ENCODE measurements at regions not wholly inside any gene's neighbourhood (a gene's known extent, or its start where the extent isn't known, plus 50 kb on each side); places are given as distances from the start of the nearest gene placed in this dataset.

DNA sequence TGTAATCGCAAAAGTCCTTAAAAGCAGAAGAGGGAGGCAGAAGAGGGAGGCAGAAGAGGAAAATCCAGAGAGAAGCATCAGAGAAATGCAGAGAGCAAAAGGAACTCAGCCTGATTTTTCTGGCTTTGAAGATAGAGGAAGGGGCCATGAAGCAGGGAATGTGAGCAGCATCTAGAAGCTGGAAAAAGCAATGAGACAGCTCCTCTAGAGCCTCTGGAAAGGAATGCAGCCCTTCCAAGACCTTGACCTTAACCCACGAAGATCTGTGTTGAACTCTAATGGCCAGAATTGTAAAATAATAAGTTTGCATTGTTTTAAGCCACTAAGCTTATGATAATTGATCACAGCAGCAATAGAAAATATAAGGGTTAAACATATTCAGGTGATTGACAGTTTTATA is 159.6 kb downstream of the ATPSCKMT start:
- 66% methylated on average over 2 of the region's 2 CpGs for WGBS, 2 donors (ENCODE audit: low coverage in 1 of 2)
- no peak for TF ChIP-seq POLR2A (IDR thresholded peaks at IDR 0.05)
- no peak for ATAC-seq

DNA sequence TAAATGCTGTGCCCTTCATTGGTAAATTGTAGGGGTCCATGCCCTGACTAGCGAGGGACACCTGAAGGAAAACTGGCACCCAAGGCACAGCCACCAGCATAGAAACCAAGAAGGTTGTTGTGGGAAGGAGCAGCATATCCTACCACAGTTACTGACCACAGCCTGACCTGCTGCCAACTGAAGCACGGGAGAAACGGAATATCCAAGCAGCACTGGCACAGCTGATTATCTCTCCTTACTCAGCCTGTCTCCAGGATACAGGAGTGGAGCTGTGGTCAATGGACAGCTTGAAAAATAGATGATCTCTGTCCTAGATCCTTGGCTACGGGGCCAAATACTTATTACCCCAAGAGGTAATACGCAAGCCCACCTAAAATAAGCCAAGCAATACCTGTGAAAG is 164.5 kb downstream of the ATPSCKMT start:
- Histone ChIP-seq H3K9me3 (peaks cover 0 to 14% (median 0%) of the 10 kb centered on the region in 3 donors), H3K27ac (no peak overlapping the region), H3K4me1 (no peaks in the 10 kb centered on the region), H3K27me3 (no peaks in the 10 kb centered on the region), H3K36me3 (no peaks in the 10 kb centered on the region), H3K4me3 (no peak overlapping the region)
- 75 to 100% methylated on average over 1 to 5 of the region's 5 CpGs for WGBS, 2 donors (ENCODE audit: low coverage in 1 of 2)
- TF ChIP-seq, protein P1, sequence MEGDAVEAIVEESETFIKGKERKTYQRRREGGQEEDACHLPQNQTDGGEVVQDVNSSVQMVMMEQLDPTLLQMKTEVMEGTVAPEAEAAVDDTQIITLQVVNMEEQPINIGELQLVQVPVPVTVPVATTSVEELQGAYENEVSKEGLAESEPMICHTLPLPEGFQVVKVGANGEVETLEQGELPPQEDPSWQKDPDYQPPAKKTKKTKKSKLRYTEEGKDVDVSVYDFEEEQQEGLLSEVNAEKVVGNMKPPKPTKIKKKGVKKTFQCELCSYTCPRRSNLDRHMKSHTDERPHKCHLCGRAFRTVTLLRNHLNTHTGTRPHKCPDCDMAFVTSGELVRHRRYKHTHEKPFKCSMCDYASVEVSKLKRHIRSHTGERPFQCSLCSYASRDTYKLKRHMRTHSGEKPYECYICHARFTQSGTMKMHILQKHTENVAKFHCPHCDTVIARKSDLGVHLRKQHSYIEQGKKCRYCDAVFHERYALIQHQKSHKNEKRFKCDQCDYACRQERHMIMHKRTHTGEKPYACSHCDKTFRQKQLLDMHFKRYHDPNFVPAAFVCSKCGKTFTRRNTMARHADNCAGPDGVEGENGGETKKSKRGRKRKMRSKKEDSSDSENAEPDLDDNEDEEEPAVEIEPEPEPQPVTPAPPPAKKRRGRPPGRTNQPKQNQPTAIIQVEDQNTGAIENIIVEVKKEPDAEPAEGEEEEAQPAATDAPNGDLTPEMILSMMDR (IDR thresholded peaks at IDR 0.05): no peak
- no peak for TF ChIP-seq EP300 (IDR thresholded peaks at IDR 0.05)
- ATAC-seq: no peak

More for the DNA sequence above, 159.6 kb downstream of the ATPSCKMT start:
- no peaks in the 10 kb centered on the region for H3K36me3 ChIP-seq
- H3K27me3 ChIP-seq: no peaks in the 10 kb centered on the region
- no peak overlapping the region for H3K27ac ChIP-seq
- peaks cover 0 to 23% (median 0%) of the 10 kb centered on the region in 3 donors for H3K9me3 ChIP-seq
- no peaks in the 10 kb centered on the region for H3K4me1 ChIP-seq
- H3K4me3 ChIP-seq: no peak overlapping the region

DNA sequence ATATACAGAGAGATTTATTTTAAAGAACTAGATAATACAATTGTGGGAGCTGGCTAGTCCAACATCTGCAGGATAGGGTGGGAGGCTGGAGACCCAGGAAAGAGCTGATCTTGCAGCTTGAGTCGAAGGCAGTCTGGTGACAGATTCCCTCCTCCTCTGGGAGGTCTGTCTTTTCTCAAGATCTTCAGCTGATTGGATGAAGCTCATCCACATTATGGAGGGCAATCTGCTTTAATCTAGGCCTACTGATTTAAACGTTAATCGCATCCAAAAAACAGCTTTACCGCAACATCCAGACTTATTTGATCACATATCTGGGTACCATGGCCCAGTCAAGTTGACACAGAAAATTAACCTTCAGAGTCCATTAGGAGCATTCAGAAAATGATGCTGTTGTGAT is 168.1 kb downstream of the ATPSCKMT start:
- Histone ChIP-seq H3K9me3 (no peaks in the 10 kb centered on the region), H3K27ac (no peak overlapping the region), H3K4me3 (no peak overlapping the region), H3K36me3 (no peaks in the 10 kb centered on the region), H3K4me1 (no peaks in the 10 kb centered on the region), H3K27me3 (no peaks in the 10 kb centered on the region)
- TF ChIP-seq EP300 (IDR thresholded peaks at IDR 0.05) (no peak), POLR2AphosphoS5 (IDR thresholded peaks at IDR 0.05) (no peak), POLR2A (IDR thresholded peaks at IDR 0.05) (no peak)
- TF ChIP-seq, protein P1 (IDR thresholded peaks at IDR 0.05): no peak
- no peak for ATAC-seq
- WGBS, 2 donors (ENCODE audit: low coverage in 1 of 2): 73% methylated on average over 3 to 4 of the region's 4 CpGs

DNA sequence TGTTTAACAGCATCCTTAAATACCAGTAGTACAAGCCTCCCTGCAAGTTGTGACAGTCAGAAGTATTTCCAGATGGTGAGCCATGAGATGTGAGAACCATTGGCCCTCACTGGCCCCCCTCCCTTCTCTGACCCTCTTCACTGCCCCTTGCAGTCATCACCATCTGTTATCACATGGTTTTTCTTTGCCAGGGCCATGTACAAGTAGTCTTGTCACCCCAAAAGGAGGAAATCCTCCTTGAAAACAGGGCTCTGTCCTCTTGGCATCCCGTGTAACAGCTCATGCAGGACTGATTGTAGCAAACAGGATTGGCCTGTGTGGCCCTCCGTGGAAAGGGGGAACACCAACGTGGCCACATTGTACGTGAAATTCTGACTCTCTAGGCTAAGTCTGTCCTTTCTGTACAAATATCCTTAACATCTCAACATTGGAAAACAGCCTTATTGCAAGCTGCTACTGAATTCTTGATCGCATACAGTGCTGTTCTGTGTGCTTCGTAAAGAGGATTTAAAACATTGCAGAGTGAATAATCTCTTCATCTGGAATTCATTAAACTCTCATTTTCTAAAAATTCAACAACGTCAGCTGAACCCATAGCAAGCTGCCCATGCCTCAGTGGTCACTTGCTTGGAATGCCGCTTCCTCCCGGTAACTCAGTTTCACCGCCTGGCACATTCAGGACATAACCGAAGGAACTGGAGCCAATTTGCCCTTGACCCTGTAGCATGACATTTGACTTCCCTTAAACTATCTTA is 171.7 kb downstream of the ATPSCKMT start:
- Histone ChIP-seq H3K4me3 (no peak overlapping the region), H3K4me1 (no peaks in the 10 kb centered on the region), H3K27me3 (no peaks in the 10 kb centered on the region), H3K9me3 (no peaks in the 10 kb centered on the region), H3K27ac (no peak overlapping the region), H3K36me3 (no peaks in the 10 kb centered on the region)
- no peak for ATAC-seq
- 58 to 66% methylated on average over 10 to 11 of the region's 11 CpGs for WGBS, 2 donors (ENCODE audit: low coverage in 1 of 2)
- no peak for TF ChIP-seq POLR2AphosphoS5 (IDR thresholded peaks at IDR 0.05)
- TF ChIP-seq EP300 (IDR thresholded peaks at IDR 0.05): no peak
- TF ChIP-seq, protein P1 (IDR thresholded peaks at IDR 0.05): no peak
- no peak for TF ChIP-seq POLR2A (IDR thresholded peaks at IDR 0.05)

DNA sequence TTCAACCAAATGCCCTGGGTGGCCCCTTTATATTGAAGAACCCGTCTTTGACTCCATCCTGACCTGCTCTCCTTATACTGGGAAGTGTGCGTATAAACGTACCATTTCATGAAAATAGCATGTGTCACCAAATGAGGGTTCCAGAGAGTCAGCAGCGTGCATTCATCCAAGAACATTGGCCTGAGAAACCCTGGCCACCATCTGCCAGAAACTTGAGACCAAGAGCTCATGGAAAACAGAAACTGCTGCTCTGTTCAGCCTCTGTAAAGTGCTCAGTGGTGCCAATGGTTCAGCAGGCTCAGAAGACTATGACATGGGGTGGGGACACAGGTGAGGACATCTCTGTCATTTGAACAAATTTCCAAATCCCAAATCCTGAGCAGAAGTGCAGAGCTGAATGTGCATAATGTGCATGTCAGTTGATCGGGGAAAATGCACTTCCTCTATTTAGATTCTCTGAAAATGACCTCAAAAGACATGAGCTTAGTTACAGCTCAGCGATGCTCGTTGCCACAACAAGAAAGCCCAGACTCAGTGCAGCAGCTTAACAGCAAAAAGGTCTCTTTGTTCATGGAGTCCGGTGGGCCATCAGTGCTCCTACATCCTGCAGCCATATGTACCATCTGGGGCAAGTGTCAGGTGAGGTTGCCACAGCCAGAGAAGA is 176.1 kb downstream of the ATPSCKMT start:
- no peak for TF ChIP-seq POLR2A (IDR thresholded peaks at IDR 0.05)
- no peak for TF ChIP-seq EP300 (IDR thresholded peaks at IDR 0.05)
- no peak for TF ChIP-seq POLR2AphosphoS5 (IDR thresholded peaks at IDR 0.05)
- TF ChIP-seq, protein P1 (IDR thresholded peaks at IDR 0.05): no peak
- H3K36me3 ChIP-seq: no peaks in the 10 kb centered on the region
- 68 to 88% methylated on average over 5 to 6 of the region's 8 CpGs for WGBS, 2 donors (ENCODE audit: low coverage in 1 of 2)
- ATAC-seq: no peak
- H3K9me3 ChIP-seq: no peaks in the 10 kb centered on the region
- H3K27me3 ChIP-seq: no peaks in the 10 kb centered on the region
- no peaks in the 10 kb centered on the region for H3K4me1 ChIP-seq
- H3K4me3 ChIP-seq: no peak overlapping the region
- H3K27ac ChIP-seq: no peak overlapping the region

Data from gastroesophageal sphincter (tissue), 4 donors.